Adrenal gland (tissue), 5 donors: ENCODE measurements at regions not wholly inside any gene's neighbourhood (a gene's known extent, or its start where the extent isn't known, plus 50 kb on each side); places are given as distances from the start of the nearest gene placed in this dataset.

Experiments
- POLR2A ChIP-seq, 2 donors: fragments of 450-650 bp; IDR thresholded peaks; one replicate each; pipeline ENCODE4 v1.6.1; 2017; ENCODE audit warnings: antibody characterized with exemption in 2 of 2, mild to moderate bottlenecking in 2 of 2, moderate library complexity in 1 of 2
- TF ChIP-seq, protein P1 (sequence below), 6 experiments: fragments of 450-650 bp in 4 of 6; fragments of 200-600 bp in 2 of 6; sonication (generic) in 1 of 6; IDR thresholded peaks; 1 replicate in 5 of 6; 2 replicates in 1 of 6; pipeline versions ENCODE4 v1.5.1 to v1.8.0; 2016 to 2021; ENCODE audit warnings: antibody characterized with exemption in 6 of 6, mild to moderate bottlenecking in 2 of 6, moderate library complexity in 1 of 6
- donor health status: DM: no; HTN: no; CAD: no.

DNA sequence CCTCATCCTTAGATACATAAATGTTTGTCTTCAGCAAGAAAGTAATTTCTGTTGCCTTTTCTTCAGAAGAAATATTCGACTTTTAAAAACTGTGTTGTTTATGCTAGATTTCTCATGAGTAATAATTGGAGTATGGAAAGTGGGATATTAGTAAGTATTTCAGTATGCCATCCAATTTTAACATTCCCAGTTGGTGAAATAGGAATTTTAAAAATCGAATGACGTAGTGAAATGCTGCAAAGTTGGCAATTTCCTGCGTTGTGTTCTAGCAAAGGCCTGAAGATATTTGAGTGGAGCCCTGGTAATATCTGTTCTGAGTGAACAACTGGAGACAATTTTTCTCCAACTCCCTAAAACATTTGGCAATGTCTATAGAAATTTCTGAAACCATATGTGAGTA, 190.1 kb downstream of the ZNF330 start:
- TF ChIP-seq, protein P1, sequence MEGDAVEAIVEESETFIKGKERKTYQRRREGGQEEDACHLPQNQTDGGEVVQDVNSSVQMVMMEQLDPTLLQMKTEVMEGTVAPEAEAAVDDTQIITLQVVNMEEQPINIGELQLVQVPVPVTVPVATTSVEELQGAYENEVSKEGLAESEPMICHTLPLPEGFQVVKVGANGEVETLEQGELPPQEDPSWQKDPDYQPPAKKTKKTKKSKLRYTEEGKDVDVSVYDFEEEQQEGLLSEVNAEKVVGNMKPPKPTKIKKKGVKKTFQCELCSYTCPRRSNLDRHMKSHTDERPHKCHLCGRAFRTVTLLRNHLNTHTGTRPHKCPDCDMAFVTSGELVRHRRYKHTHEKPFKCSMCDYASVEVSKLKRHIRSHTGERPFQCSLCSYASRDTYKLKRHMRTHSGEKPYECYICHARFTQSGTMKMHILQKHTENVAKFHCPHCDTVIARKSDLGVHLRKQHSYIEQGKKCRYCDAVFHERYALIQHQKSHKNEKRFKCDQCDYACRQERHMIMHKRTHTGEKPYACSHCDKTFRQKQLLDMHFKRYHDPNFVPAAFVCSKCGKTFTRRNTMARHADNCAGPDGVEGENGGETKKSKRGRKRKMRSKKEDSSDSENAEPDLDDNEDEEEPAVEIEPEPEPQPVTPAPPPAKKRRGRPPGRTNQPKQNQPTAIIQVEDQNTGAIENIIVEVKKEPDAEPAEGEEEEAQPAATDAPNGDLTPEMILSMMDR (IDR thresholded peaks at IDR 0.05): no peak
- no peak for TF ChIP-seq POLR2A (IDR thresholded peaks at IDR 0.05)
